GM12873 (cell line): ENCODE measurements at regions not wholly inside any gene's neighbourhood (a gene's known extent, or its start where the extent isn't known, plus 50 kb on each side); places are given as distances from the start of the nearest gene placed in this dataset.

Experiments used
- TF ChIP-seq, protein P1 (sequence below): IDR thresholded peaks from 2 replicates; pipeline ENCODE4 v1.5.1; 2012; ENCODE audit warnings: low read depth, mild to moderate bottlenecking, moderate library complexity, low read length, control low read depth; ENCODE audit not compliant: insufficient read depth; ENCODE audit errors: missing control alignments

GRCh38 chr22:27314276-27314807, 487.2 kb downstream of the MN1 start:
- TF ChIP-seq, protein P1, sequence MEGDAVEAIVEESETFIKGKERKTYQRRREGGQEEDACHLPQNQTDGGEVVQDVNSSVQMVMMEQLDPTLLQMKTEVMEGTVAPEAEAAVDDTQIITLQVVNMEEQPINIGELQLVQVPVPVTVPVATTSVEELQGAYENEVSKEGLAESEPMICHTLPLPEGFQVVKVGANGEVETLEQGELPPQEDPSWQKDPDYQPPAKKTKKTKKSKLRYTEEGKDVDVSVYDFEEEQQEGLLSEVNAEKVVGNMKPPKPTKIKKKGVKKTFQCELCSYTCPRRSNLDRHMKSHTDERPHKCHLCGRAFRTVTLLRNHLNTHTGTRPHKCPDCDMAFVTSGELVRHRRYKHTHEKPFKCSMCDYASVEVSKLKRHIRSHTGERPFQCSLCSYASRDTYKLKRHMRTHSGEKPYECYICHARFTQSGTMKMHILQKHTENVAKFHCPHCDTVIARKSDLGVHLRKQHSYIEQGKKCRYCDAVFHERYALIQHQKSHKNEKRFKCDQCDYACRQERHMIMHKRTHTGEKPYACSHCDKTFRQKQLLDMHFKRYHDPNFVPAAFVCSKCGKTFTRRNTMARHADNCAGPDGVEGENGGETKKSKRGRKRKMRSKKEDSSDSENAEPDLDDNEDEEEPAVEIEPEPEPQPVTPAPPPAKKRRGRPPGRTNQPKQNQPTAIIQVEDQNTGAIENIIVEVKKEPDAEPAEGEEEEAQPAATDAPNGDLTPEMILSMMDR = no peak

GRCh38 chr22:27315833-27316232, 485.7 kb downstream of the MN1 start:
- TF ChIP-seq, protein P1 = no peak

DNA sequence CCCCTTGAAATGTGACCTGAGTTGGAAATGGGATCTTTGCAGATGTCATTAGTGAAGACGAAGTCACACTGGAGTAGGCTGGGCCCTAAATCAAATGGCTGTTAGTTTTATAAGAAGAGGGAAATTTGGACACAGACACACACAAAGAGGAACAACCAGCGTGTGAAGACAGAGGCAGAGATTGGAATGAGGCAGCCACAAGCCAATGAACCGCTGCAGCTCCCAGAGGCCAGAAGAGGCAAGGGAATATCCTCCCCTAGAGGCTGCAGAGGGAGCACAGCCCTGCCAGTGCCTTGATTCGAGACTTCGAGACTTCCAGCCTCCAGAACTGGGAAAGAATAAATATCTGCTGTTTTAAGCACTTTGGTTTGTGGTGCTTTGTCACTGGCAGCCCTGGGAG, 484.5 kb downstream of the MN1 start:
- TF ChIP-seq, protein P1 = no peak

- TF ChIP-seq, protein P1 = no peak
Measured at GRCh38 chr22:27317971-27318428, 483.6 kb downstream of the MN1 start.

DNA sequence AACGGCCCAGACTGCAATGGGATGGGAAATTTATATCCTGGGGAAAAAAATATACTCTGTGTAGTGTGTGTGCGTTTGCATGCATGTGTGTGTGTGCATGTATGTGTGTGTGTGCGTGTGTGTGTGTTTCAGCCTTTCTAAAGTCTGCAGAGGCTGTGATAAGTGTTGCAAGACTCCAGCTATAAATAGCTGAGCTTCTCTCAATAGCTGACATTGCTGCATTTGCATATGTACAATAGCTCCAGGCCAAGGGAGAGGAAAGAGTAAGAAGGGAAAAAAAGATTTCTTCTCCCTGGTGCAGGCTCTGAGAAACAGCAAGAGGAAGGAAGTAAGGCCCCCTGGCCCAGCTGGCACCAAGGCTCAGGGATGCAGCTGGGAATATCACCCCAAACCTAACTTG, 483.0 kb downstream of the MN1 start:
- TF ChIP-seq, protein P1 = no peak

DNA sequence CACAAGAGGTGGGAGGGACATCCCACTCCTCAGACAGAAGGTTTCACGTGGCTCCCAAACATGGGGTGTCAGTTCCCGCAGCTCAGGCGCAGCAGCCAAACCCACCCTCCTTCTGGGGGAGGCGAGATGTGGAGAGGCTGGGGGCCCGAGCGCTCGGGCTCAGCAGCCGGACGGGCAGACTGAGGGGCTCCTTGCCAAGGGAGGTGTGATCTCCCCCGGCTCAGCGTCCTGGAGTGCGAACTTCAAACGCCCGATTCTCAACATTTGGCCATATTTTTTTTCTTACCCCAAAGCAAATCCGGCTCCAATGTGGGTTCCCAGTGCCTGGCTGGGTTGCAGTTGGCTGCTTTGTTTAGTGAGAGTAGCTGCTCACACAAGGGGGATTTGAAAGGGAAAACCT, 477.9 kb downstream of the MN1 start:
- TF ChIP-seq, protein P1 = no peak

DNA sequence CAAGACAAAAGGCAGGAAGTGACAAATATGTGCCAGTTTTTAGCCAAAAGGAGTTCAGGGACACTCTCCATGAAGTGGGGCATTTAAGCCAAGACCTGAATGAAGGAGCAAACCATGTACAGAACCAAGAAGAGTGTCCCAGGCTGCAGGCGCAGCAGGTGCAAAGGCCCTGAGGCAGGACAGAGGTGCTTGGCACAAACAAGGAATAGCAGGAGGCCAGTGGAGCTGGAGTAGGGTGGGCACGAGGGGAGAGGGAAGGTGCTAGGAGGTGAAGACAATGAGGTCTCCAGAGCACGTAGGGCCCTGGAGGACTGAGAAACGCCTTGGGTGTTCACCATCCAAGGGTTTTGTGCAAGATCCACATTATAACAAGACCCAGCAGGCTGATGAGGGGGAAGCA, 474.1 kb downstream of the MN1 start:
- TF ChIP-seq, protein P1 = no peak
